ENCODE measurements at regions not wholly inside any gene's neighbourhood (a gene's known extent, or its start where the extent isn't known, plus 50 kb on each side); places are given as distances from the start of the nearest gene placed in this dataset.

DNA sequence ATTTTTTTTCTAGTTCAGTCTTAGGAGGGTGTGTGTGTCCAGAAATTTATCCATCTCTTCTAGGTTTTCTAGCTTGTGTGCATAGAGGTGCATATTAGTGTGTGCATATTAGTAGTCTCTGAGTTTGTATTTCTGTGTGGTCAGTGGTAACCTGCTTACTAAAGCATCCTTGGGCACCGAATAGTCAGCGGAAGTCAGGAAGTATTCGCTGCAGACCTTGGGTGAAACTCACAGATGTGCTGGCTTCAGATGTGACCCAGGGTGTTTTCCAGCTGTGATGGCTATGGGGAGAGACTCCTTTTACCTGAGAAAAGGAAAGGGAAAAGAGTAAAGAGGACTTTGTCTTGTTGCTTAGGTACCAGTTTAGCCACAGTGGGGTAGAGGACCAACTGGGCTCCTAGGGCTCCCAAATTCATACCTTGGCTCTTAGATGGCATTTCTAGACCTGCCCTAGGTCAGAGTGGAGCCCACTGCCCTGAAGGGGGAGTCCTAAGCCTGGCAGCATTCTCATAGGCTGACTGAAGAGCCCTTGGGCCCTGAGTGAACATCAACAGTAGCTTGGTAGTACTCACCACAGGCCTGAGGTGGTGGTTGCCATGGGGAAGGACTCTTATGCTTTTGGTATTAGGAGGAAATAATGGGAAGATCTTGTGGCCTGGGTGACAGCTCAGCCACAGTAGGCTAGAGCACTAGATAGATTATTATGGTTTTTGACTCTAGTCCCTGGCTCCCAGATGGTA lies 286.0 kb upstream of the ZPLD1 start:
- TF ChIP-seq EZH2phosphoT487 (IDR thresholded peaks at IDR 0.05; ENCODE audit: borderline replicate concordance, low read depth) (no peak), MXI1 (IDR thresholded peaks at IDR 0.05; ENCODE audit: low read depth, low read length) (no peak), JUND (IDR thresholded peaks at IDR 0.05) (no peak), FOXM1 (IDR thresholded peaks at IDR 0.05; ENCODE audit: low read depth) (no peak)
- TF ChIP-seq, protein P1, sequence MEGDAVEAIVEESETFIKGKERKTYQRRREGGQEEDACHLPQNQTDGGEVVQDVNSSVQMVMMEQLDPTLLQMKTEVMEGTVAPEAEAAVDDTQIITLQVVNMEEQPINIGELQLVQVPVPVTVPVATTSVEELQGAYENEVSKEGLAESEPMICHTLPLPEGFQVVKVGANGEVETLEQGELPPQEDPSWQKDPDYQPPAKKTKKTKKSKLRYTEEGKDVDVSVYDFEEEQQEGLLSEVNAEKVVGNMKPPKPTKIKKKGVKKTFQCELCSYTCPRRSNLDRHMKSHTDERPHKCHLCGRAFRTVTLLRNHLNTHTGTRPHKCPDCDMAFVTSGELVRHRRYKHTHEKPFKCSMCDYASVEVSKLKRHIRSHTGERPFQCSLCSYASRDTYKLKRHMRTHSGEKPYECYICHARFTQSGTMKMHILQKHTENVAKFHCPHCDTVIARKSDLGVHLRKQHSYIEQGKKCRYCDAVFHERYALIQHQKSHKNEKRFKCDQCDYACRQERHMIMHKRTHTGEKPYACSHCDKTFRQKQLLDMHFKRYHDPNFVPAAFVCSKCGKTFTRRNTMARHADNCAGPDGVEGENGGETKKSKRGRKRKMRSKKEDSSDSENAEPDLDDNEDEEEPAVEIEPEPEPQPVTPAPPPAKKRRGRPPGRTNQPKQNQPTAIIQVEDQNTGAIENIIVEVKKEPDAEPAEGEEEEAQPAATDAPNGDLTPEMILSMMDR (IDR thresholded peaks at IDR 0.05) = no peak
